GM18907 (cell line): ENCODE measurements at regions not wholly inside any gene's neighbourhood (a gene's known extent, or its start where the extent isn't known, plus 50 kb on each side); places are given as distances from the start of the nearest gene placed in this dataset.
"Not testable (repeated sequence)": the region's sequence is repeated elsewhere in the genome, so short reads cannot be mapped to it uniquely, and the experiment has no call there.

Source experiments
- ATAC-seq: cut with Tn5 transposase; IDR thresholded peaks from one replicate; pipeline ENCODE4 v1.9.1; 2021; ENCODE audit warnings: mild to moderate bottlenecking, moderate library complexity; ENCODE audit not compliant: unreplicated experiment

- ATAC-seq: no peak
Measured at GRCh38 chr12:13570005-13570694, 373.6 kb downstream of the EMP1 start.

GRCh38 chr12:13566292-13566691 lies 369.8 kb downstream of the EMP1 start:
- ATAC-seq: no peak

- ATAC-seq: no peak
Measured at GRCh38 chr12:13564266-13564810, 367.8 kb downstream of the EMP1 start.

GRCh38 chr12:13563743-13564125 lies 367.2 kb downstream of the EMP1 start:
- ATAC-seq: no peak

- ATAC-seq: no peak
Measured at GRCh38 chr12:13562915-13563742, 366.6 kb downstream of the EMP1 start.

GRCh38 chr12:13561923-13562322 lies 365.4 kb downstream of the EMP1 start:
- ATAC-seq: no peak

GRCh38 chr12:13559318-13559978 lies 362.9 kb downstream of the EMP1 start:
- no peak for ATAC-seq

GRCh38 chr12:13552830-13553229 lies 356.3 kb downstream of the EMP1 start:
- no peak for ATAC-seq

- ATAC-seq: no peak
Measured at GRCh38 chr12:13547283-13547682, 350.8 kb downstream of the EMP1 start.

- no peak for ATAC-seq
Measured at GRCh38 chr12:13546231-13546630, 349.7 kb downstream of the EMP1 start.

- no peak for ATAC-seq
Measured at GRCh38 chr12:13539051-13539450, 342.5 kb downstream of the EMP1 start.

- no peak for ATAC-seq
Measured at GRCh38 chr12:13538136-13538535, 341.6 kb downstream of the EMP1 start.

- peak; percentile 74 for ATAC-seq
Measured at GRCh38 chr12:13537623-13538022, 341.1 kb downstream of the EMP1 start.

GRCh38 chr12:13536219-13536910 lies 339.8 kb downstream of the EMP1 start:
- ATAC-seq: peak; percentile 95

- no peak for ATAC-seq
Measured at GRCh38 chr12:13534645-13535398, 338.3 kb downstream of the EMP1 start.

- ATAC-seq: no peak
Measured at GRCh38 chr12:13534242-13534641, 337.7 kb downstream of the EMP1 start.

GRCh38 chr12:13530966-13531365 lies 334.4 kb downstream of the EMP1 start:
- no peak for ATAC-seq

- not testable (repeated sequence) for ATAC-seq
Measured at GRCh38 chr12:13526185-13526921, 329.8 kb downstream of the EMP1 start.

- ATAC-seq: no peak
Measured at GRCh38 chr12:13523536-13524307, 327.2 kb downstream of the EMP1 start.
